Tibial nerve (tissue), 4 donors: ENCODE measurements at regions not wholly inside any gene's neighbourhood (a gene's known extent, or its start where the extent isn't known, plus 50 kb on each side); places are given as distances from the start of the nearest gene placed in this dataset.

Source experiments
- CTCF ChIP-seq, 5 experiments: fragments of 200-600 bp in 3 of 5; fragments of 450-650 bp in 2 of 5; sonication (generic) in 3 of 5; IDR thresholded peaks; one replicate each; pipeline ENCODE4 v1.5.1; 2016 to 2019; ENCODE audit warnings: antibody characterized with exemption in 5 of 5, mild to moderate bottlenecking in 3 of 5, moderate library complexity in 2 of 5
- EP300 ChIP-seq, 2 donors: sonication (generic); formaldehyde crosslinking; IDR thresholded peaks; one replicate each; pipeline ENCODE4 v1.6.1; 2017; ENCODE audit warnings: antibody characterized with exemption in 2 of 2, mild to moderate bottlenecking in 1 of 2
- POLR2A ChIP-seq, 2 donors: fragments of 450-650 bp; IDR thresholded peaks; one replicate each; pipeline ENCODE4 v1.6.1; 2017; ENCODE audit warnings: antibody characterized with exemption in 2 of 2, mild to moderate bottlenecking in 2 of 2, moderate library complexity in 2 of 2

GRCh38 chr12:68476794-68477193, 133.9 kb upstream of the RAP1B start:
- no peak for TF ChIP-seq CTCF (IDR thresholded peaks at IDR 0.05)
- TF ChIP-seq POLR2A (IDR thresholded peaks at IDR 0.05): no peak
- no peak for TF ChIP-seq EP300 (IDR thresholded peaks at IDR 0.05)
